Astrocyte (in vitro differentiated cells and primary cell): ENCODE measurements at regions not wholly inside any gene's neighbourhood (a gene's known extent, or its start where the extent isn't known, plus 50 kb on each side); places are given as distances from the start of the nearest gene placed in this dataset.
A peak's percentile ranks its signal among the peaks of the same experiment; 100 is the strongest.

ENCODE experiments used
- DNase-seq: peaks from one replicate; pipeline ENCODE4 v3.0.0-alpha.2; 2010; ENCODE audit warnings: low read depth
- FAIRE-seq: peaks from 2 replicates; lab custom pipeline; 2011; peaks lifted over from hg19 to GRCh38; lab: Jason Lieb, UNC
- H2AFZ ChIP-seq: 2 replicates; pipeline ENCODE4 v1.6.0; 2012; ENCODE audit warnings: low read depth, low read length, inconsistent platforms
- H3K27ac ChIP-seq: 2 replicates; pipeline ENCODE4 v1.5.1; 2011; ENCODE audit warnings: low read depth, low read length, inconsistent platforms
- H3K27me3 ChIP-seq: 2 replicates; pipeline ENCODE4 v1.6.0; 2011; ENCODE audit warnings: low read length, inconsistent platforms; ENCODE audit not compliant: insufficient read depth
- H3K36me3 ChIP-seq: 2 replicates; pipeline ENCODE4 v1.5.1; 2011; ENCODE audit warnings: low read length, inconsistent platforms; ENCODE audit not compliant: insufficient read depth
- H3K4me1 ChIP-seq: 2 replicates; pipeline ENCODE4 v1.5.1; 2011; ENCODE audit warnings: low read length, inconsistent platforms; ENCODE audit not compliant: insufficient read depth
- H3K4me2 ChIP-seq: 2 replicates; pipeline ENCODE4 v1.6.0; 2012; ENCODE audit warnings: low read length, inconsistent platforms
- H3K4me3 ChIP-seq: 2 replicates; pipeline ENCODE4 v1.5.1; 2011; ENCODE audit warnings: low read depth, mild to moderate bottlenecking, low read length, inconsistent platforms; ENCODE audit not compliant: insufficient read depth
- H3K79me2 ChIP-seq: 2 replicates; pipeline ENCODE4 v1.6.0; 2012; ENCODE audit warnings: mild to moderate bottlenecking, low read length, inconsistent platforms; ENCODE audit not compliant: insufficient read depth
- H3K9ac ChIP-seq: 2 replicates; pipeline ENCODE4 v1.6.0; 2012; ENCODE audit warnings: mild to moderate bottlenecking, low read length, inconsistent platforms
- H3K9me3 ChIP-seq: 2 replicates; pipeline ENCODE4 v1.5.1; 2012; ENCODE audit warnings: low read depth, mild to moderate bottlenecking, low read length, inconsistent platforms; ENCODE audit not compliant: insufficient read depth
- H4K20me1 ChIP-seq: 2 replicates; pipeline ENCODE4 v1.6.0; 2012; ENCODE audit warnings: low read length, inconsistent platforms; ENCODE audit not compliant: insufficient read depth
- H3K27ac Mint-ChIP-seq: one replicate; pipeline ENCODE4 v1.8.0; 2021; ENCODE audit warnings: mild to moderate bottlenecking, mixed read lengths; ENCODE audit not compliant: unreplicated experiment
- H3K27me3 Mint-ChIP-seq: one replicate; pipeline ENCODE4 v1.8.0; 2021; ENCODE audit warnings: low read depth, mixed read lengths; ENCODE audit not compliant: unreplicated experiment
- H3K36me3 Mint-ChIP-seq: one replicate; pipeline ENCODE4 v1.8.0; 2021; ENCODE audit warnings: low read depth, mixed read lengths; ENCODE audit not compliant: unreplicated experiment
- H3K4me1 Mint-ChIP-seq: one replicate; pipeline ENCODE4 v1.8.0; 2021; ENCODE audit warnings: low read depth, mixed read lengths; ENCODE audit not compliant: unreplicated experiment
- H3K4me3 Mint-ChIP-seq: one replicate; pipeline ENCODE4 v1.8.0; 2021; ENCODE audit warnings: mild to moderate bottlenecking, moderate library complexity, mixed read lengths; ENCODE audit not compliant: unreplicated experiment
- H3K9me3 Mint-ChIP-seq: one replicate; pipeline ENCODE4 v1.8.0; 2021; ENCODE audit warnings: mild to moderate bottlenecking, mixed read lengths; ENCODE audit not compliant: unreplicated experiment
- CTCF ChIP-seq: IDR thresholded peaks from 2 replicates; pipeline ENCODE4 v1.5.1; 2011; ENCODE audit warnings: low read depth, mild to moderate bottlenecking, inconsistent platforms, low read length, moderate library complexity; ENCODE audit not compliant: insufficient read depth
- EZH2 ChIP-seq: IDR thresholded peaks from 2 replicates; pipeline ENCODE4 v1.6.1; 2012; ENCODE audit warnings: mild to moderate bottlenecking, low read length, inconsistent platforms; ENCODE audit not compliant: insufficient read depth

- H3K4me3 Mint-ChIP-seq: no peak overlapping the region
- FAIRE-seq: peak; percentile 23
- H3K4me3 ChIP-seq: no peak overlapping the region
Measured at GRCh38 chr3:150081084-150081483, 110.4 kb upstream of the PFN2 start.

GRCh38 chr3:150080058-150080730 is 109.5 kb upstream of the PFN2 start:
- Mint-ChIP-seq H3K4me3 (no peak overlapping the region), H3K4me1 (peaks cover 35% of the 10 kb centered on the region), H3K27me3 (no peaks in the 10 kb centered on the region), H3K36me3 (no peaks in the 10 kb centered on the region), H3K27ac (peak overlapping the region; percentile 49), H3K9me3 (peaks cover 4% of the 10 kb centered on the region)
- no peaks in the 10 kb centered on the region for H3K79me2 ChIP-seq
- H3K4me1 ChIP-seq: peaks cover 52% of the 10 kb centered on the region
- TF ChIP-seq EZH2: no peak
- TF ChIP-seq CTCF: no peak
- H3K36me3 ChIP-seq: no peaks in the 10 kb centered on the region
- peak overlapping the region; percentile 97 for H3K27ac ChIP-seq
- peak overlapping the region; percentile 69 for H3K9ac ChIP-seq
- no peaks in the 10 kb centered on the region for H4K20me1 ChIP-seq
- H3K27me3 ChIP-seq: no peaks in the 10 kb centered on the region
- peak overlapping the region; percentile 44 for H2AFZ ChIP-seq
- H3K4me3 ChIP-seq: no peak overlapping the region
- H3K4me2 ChIP-seq: peak overlapping the region; percentile 49
- DNase-seq: no peak
- peaks cover 3% of the 10 kb centered on the region for H3K9me3 ChIP-seq
- FAIRE-seq: no peak

More at GRCh38 chr3:150081084-150081483, 110.4 kb upstream of the PFN2 start:
- Mint-ChIP-seq H3K4me1 (peaks cover 35% of the 10 kb centered on the region), H3K27me3 (no peaks in the 10 kb centered on the region), H3K36me3 (no peaks in the 10 kb centered on the region), H3K9me3 (peaks cover 3% of the 10 kb centered on the region), H3K27ac (no peak overlapping the region)
- H3K27ac ChIP-seq: peak overlapping the region; percentile 1
- peaks cover 52% of the 10 kb centered on the region for H3K4me1 ChIP-seq
- peaks cover 3% of the 10 kb centered on the region for H3K9me3 ChIP-seq
- H3K36me3 ChIP-seq: no peaks in the 10 kb centered on the region
- peak overlapping the region; percentile 22 for H3K4me2 ChIP-seq
- H3K9ac ChIP-seq: no peak overlapping the region
- DNase-seq: peak; percentile 87
- no peak for TF ChIP-seq CTCF
- no peak for TF ChIP-seq EZH2
- H2AFZ ChIP-seq: no peak overlapping the region
- H3K79me2 ChIP-seq: no peaks in the 10 kb centered on the region
- no peaks in the 10 kb centered on the region for H4K20me1 ChIP-seq
- no peaks in the 10 kb centered on the region for H3K27me3 ChIP-seq
